ENCODE measurements at regions not wholly inside any gene's neighbourhood (a gene's known extent, or its start where the extent isn't known, plus 50 kb on each side); places are given as distances from the start of the nearest gene placed in this dataset.

DNA sequence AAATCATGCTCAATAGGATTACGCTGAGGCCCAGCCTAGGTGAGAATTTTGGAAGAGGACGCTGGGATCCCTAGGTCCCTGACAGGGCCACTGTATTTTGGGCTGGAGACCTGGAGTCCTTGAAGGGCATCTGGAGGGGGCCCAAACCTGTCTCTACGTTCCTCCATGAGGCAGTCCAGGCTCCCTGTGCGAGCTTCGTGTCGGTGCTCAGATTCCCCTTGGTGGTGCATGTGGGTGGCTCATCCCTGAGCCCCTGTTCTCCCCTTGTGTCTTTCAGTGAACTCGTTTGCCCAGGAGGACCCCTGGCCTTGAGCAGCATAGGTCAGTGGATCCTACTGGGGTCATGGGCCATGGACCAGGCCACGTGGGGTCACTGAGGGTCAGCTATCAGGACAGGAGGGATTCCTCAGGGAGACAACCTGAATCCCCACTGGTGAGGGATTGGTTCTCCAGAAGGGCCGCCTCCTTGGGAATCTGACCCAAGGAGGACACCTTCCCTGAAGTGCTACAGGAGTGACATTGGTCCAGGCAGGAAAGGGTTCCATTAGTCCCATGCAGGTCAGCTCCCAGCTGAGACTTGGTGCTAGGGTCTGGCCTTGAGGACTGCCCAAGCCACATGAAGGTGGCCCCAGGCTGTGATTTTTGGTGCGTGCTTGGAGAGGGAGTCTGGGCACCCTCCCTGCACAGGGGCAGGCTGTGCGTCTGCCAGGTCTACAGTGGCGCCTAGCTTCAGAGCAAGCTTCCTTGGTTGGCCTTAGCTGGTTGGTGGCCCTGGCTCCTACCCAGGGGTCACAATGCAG is 229.8 kb downstream of the SNRPN start:
- TF ChIP-seq POLR2A (IDR thresholded peaks at IDR 0.05; ENCODE audit: low read depth, low read length) (no peak), PAX5 (IDR thresholded peaks at IDR 0.05; ENCODE audit: insufficient read depth, low read length, severe bottlenecking) (no peak), POLR2AphosphoS5 (IDR thresholded peaks at IDR 0.05; ENCODE audit: low read depth, low read length) (no peak), SPI1 (IDR thresholded peaks at IDR 0.05; ENCODE audit: low read depth, low read length) (no peak), POU2F2 (IDR thresholded peaks at IDR 0.05; ENCODE audit: low read depth, low read length) (no peak), TAF1 (IDR thresholded peaks at IDR 0.05; ENCODE audit: low read depth, low read length) (no peak)
- DNase-seq (ENCODE audit: insufficient read length, low spot score): no peak
- no peak for FAIRE-seq

- DNase-seq (ENCODE audit: insufficient read length, low spot score) (no peak), FAIRE-seq (no peak)
- TF ChIP-seq PAX5 (IDR thresholded peaks at IDR 0.05; ENCODE audit: insufficient read depth, low read length, severe bottlenecking) (no peak), POLR2A (IDR thresholded peaks at IDR 0.05; ENCODE audit: low read depth, low read length) (no peak), POU2F2 (IDR thresholded peaks at IDR 0.05; ENCODE audit: low read depth, low read length) (no peak), SPI1 (IDR thresholded peaks at IDR 0.05; ENCODE audit: low read depth, low read length) (no peak), POLR2AphosphoS5 (IDR thresholded peaks at IDR 0.05; ENCODE audit: low read depth, low read length) (no peak), TAF1 (IDR thresholded peaks at IDR 0.05; ENCODE audit: low read depth, low read length) (no peak)
Observed at GRCh38 chr15:25185156-25185710, 230.4 kb downstream of the SNRPN start.

GRCh38 chr15:25185791-25186190 is 231.0 kb downstream of the SNRPN start:
- TF ChIP-seq PAX5 (IDR thresholded peaks at IDR 0.05; ENCODE audit: insufficient read depth, low read length, severe bottlenecking) (no peak), SPI1 (IDR thresholded peaks at IDR 0.05; ENCODE audit: low read depth, low read length) (no peak), POLR2AphosphoS5 (IDR thresholded peaks at IDR 0.05; ENCODE audit: low read depth, low read length) (no peak), POU2F2 (IDR thresholded peaks at IDR 0.05; ENCODE audit: low read depth, low read length) (no peak), POLR2A (IDR thresholded peaks at IDR 0.05; ENCODE audit: low read depth, low read length) (no peak), TAF1 (IDR thresholded peaks at IDR 0.05; ENCODE audit: low read depth, low read length) (no peak)
- FAIRE-seq: no peak

DNA sequence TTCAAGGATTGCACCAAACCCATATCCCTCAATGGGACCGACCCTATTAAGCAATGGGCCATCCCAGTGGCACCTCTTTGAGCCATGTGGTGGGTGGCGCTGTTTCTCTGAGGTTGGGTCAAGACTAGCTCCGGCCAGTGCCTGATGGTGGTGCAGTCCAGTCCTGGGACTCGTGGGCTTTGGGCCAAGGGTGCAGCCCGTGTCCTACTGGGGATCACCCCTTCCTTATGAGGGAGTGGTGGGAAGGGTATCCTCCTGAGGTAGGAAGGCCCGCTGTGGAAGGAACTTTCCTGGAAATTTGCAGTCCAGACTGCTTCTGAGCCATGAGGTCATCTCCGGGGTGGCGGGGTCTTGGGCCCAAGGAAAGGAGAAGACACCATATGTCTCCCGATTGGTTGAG is 231.6 kb downstream of the SNRPN start:
- TF ChIP-seq SPI1 (IDR thresholded peaks at IDR 0.05; ENCODE audit: low read depth, low read length): no peak
- TF ChIP-seq POLR2AphosphoS5 (IDR thresholded peaks at IDR 0.05; ENCODE audit: low read depth, low read length): no peak
- no peak for TF ChIP-seq PAX5 (IDR thresholded peaks at IDR 0.05; ENCODE audit: insufficient read depth, low read length, severe bottlenecking)
- TF ChIP-seq TAF1 (IDR thresholded peaks at IDR 0.05; ENCODE audit: low read depth, low read length): no peak
- TF ChIP-seq POLR2A (IDR thresholded peaks at IDR 0.05; ENCODE audit: low read depth, low read length): no peak
- TF ChIP-seq POU2F2 (IDR thresholded peaks at IDR 0.05; ENCODE audit: low read depth, low read length): no peak
- FAIRE-seq: no peak
- no peak for DNase-seq (ENCODE audit: insufficient read length, low spot score)

More at GRCh38 chr15:25185791-25186190, 231.0 kb downstream of the SNRPN start:
- no peak for DNase-seq (ENCODE audit: insufficient read length, low spot score)

GRCh38 chr15:25186906-25187645 is 232.3 kb downstream of the SNRPN start:
- DNase-seq (ENCODE audit: insufficient read length, low spot score): no peak
- TF ChIP-seq PAX5 (IDR thresholded peaks at IDR 0.05; ENCODE audit: insufficient read depth, low read length, severe bottlenecking): no peak
- no peak for FAIRE-seq

DNA sequence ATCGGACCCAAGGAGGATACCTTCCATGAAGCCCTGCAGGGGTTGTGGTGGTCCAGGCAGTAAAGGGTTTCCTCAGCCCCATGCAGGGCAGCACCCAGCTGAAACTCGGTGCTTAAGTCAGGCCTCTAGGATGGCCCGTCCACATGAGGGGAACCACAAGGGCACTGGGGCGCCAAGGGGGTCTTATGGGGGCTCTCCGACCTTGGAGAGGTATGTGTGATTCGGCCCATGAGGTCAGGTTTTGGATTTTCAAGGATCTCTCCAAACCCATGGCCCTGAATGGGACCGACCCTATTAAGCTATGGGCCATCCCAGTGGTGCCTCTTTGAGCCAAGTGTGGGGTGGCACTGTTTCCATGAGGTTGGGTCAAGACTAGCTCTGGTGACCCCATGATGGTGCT is 233.3 kb downstream of the SNRPN start:
- FAIRE-seq: no peak
- no peak for TF ChIP-seq POLR2AphosphoS5 (IDR thresholded peaks at IDR 0.05; ENCODE audit: low read depth, low read length)
- TF ChIP-seq TAF1 (IDR thresholded peaks at IDR 0.05; ENCODE audit: low read depth, low read length): no peak
- no peak for TF ChIP-seq SPI1 (IDR thresholded peaks at IDR 0.05; ENCODE audit: low read depth, low read length)
- TF ChIP-seq POLR2A (IDR thresholded peaks at IDR 0.05; ENCODE audit: low read depth, low read length): no peak
- no peak for TF ChIP-seq POU2F2 (IDR thresholded peaks at IDR 0.05; ENCODE audit: low read depth, low read length)
- no peak for TF ChIP-seq PAX5 (IDR thresholded peaks at IDR 0.05; ENCODE audit: insufficient read depth, low read length, severe bottlenecking)
- no peak for DNase-seq (ENCODE audit: insufficient read length, low spot score)

DNA sequence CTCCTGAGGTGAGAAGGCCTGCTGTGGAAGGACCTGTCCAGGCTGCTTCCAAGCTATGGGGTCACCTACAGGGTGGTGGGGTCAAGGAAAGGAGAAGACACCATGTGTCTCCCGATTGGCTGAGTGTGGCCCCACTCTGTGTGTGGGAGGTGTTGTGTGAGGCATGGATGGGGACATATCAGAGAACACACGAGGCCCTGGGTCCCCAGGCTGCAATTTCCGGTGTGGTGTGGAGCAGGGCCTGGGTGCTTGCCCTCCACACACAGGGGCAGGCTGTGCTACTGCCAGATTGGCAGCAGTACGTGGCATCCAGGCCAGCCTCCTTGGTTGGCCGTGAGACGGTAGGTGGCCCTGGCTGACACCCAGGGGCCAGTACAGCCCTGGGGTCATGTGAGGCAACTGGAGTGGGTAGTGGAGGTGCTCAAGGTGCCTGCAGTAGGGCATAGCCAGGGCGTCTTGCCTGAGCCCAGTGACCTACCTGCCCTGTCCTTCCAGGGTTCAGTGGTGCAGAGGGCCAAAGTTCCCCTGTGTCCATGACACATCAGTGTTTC is 233.8 kb downstream of the SNRPN start:
- no peak for FAIRE-seq
- no peak for DNase-seq (ENCODE audit: insufficient read length, low spot score)
- no peak for TF ChIP-seq POLR2A (IDR thresholded peaks at IDR 0.05; ENCODE audit: low read depth, low read length)

DNA sequence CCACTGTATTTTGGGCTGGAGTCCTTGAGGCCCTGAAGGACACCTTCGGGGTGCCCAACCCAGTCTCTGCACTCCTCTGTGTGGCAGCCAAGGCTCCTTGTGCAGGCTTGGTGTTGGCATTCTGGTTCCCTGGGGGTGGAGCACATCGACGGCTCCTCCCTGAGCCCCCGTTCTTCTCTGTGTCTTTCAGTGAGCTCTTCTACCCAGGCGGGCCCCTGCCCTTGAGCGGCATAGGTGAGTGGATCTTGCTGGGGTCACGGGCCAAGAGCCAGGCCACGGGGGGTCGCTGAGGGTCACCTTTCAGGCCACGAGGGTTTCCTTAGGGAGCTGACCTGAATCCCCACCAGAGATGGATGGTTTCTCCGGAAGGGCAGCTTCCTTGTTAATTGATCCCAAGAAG is 234.8 kb downstream of the SNRPN start:
- DNase-seq (ENCODE audit: insufficient read length, low spot score) (no peak), FAIRE-seq (no peak)
- no peak for TF ChIP-seq POLR2A (IDR thresholded peaks at IDR 0.05; ENCODE audit: low read depth, low read length)
- no peak for TF ChIP-seq TAF1 (IDR thresholded peaks at IDR 0.05; ENCODE audit: low read depth, low read length)
- TF ChIP-seq POU2F2 (IDR thresholded peaks at IDR 0.05; ENCODE audit: low read depth, low read length): no peak
- TF ChIP-seq POLR2AphosphoS5 (IDR thresholded peaks at IDR 0.05; ENCODE audit: low read depth, low read length): no peak
- no peak for TF ChIP-seq SPI1 (IDR thresholded peaks at IDR 0.05; ENCODE audit: low read depth, low read length)
- no peak for TF ChIP-seq PAX5 (IDR thresholded peaks at IDR 0.05; ENCODE audit: insufficient read depth, low read length, severe bottlenecking)

GRCh38 chr15:25192651-25193050 is 237.9 kb downstream of the SNRPN start:
- FAIRE-seq: no peak

More at GRCh38 chr15:25192651-25193050, 237.9 kb downstream of the SNRPN start:
- DNase-seq (ENCODE audit: insufficient read length, low spot score): no peak
- TF ChIP-seq POLR2AphosphoS5 (IDR thresholded peaks at IDR 0.05; ENCODE audit: low read depth, low read length) (no peak), POLR2A (IDR thresholded peaks at IDR 0.05; ENCODE audit: low read depth, low read length) (no peak), SPI1 (IDR thresholded peaks at IDR 0.05; ENCODE audit: low read depth, low read length) (no peak), PAX5 (IDR thresholded peaks at IDR 0.05; ENCODE audit: insufficient read depth, low read length, severe bottlenecking) (no peak), TAF1 (IDR thresholded peaks at IDR 0.05; ENCODE audit: low read depth, low read length) (no peak), POU2F2 (IDR thresholded peaks at IDR 0.05; ENCODE audit: low read depth, low read length) (no peak)

Data from GM12891 (cell line).